Activated naive CD4-positive, alpha-beta T cell treated with anti-CD3 and anti-CD28 coated beads for 36 hours (primary cell): ENCODE measurements at regions not wholly inside any gene's neighbourhood (a gene's known extent, or its start where the extent isn't known, plus 50 kb on each side); places are given as distances from the start of the nearest gene placed in this dataset.

Experiments
- CTCF ChIA-PET: fragments of 350-600 bp; sonication (Branson Sonifier 250); formaldehyde crosslinking; loops from one replicate; lab custom pipeline; 2021; ENCODE audit warnings: antibody characterized with exemption; lab: Charles Lee
- DNase-seq: peaks from one replicate; pipeline ENCODE4 v3.0.0-alpha.2; 2020
- H3K27ac Mint-ChIP-seq: one replicate; pipeline ENCODE4 v1.8.0; 2021; ENCODE audit warnings: mild to moderate bottlenecking, mixed read lengths
- H3K27me3 Mint-ChIP-seq: one replicate; pipeline ENCODE4 v1.8.0; 2021; ENCODE audit warnings: low read depth, mixed read lengths
- H3K36me3 Mint-ChIP-seq: one replicate; pipeline ENCODE4 v1.8.0; 2021; ENCODE audit warnings: low read depth, mixed read lengths
- H3K4me1 Mint-ChIP-seq: one replicate; pipeline ENCODE4 v1.8.0; 2021; ENCODE audit warnings: low read depth, mixed read lengths
- H3K4me3 Mint-ChIP-seq: one replicate; pipeline ENCODE4 v1.8.0; 2021; ENCODE audit warnings: mild to moderate bottlenecking, moderate library complexity, mixed read lengths
- H3K9me3 Mint-ChIP-seq: one replicate; pipeline ENCODE4 v1.8.0; 2021; ENCODE audit warnings: mixed read lengths
- intact Hi-C: fragments of 100-400 bp; cut with micrococcal nuclease; formaldehyde crosslinking; loops from one replicate; pipeline ENCODE4 v1.15.1; 2023

DNA sequence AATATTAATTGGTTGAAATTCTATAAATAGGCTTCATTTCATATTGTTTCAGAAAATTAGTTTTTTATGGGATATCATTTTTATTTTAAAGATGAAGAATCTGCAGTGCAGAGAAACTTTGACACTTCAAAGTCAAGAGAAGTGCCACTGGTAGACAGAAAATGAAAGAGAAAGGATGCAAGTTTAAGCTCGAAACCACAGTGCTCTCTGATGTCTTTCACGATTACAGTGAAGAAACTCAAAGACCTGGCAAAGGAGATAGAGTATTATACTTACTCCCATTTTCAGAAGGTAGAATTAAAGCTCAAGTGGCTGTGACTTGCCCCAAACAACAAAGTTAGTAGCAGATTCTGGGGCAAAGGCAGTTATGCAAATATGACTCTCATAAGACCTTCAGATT lies 745.4 kb downstream of the TECRL start:
- Mint-ChIP-seq H3K9me3 (peaks cover 12% of the 10 kb centered on the region), H3K27ac (no peak overlapping the region), H3K4me3 (no peak overlapping the region), H3K36me3 (no peaks in the 10 kb centered on the region), H3K27me3 (no peaks in the 10 kb centered on the region), H3K4me1 (no peaks in the 10 kb centered on the region)
- DNase-seq = no peak
- CTCF ChIA-PET = no interaction called here
- intact Hi-C loops = no loop called here

DNA sequence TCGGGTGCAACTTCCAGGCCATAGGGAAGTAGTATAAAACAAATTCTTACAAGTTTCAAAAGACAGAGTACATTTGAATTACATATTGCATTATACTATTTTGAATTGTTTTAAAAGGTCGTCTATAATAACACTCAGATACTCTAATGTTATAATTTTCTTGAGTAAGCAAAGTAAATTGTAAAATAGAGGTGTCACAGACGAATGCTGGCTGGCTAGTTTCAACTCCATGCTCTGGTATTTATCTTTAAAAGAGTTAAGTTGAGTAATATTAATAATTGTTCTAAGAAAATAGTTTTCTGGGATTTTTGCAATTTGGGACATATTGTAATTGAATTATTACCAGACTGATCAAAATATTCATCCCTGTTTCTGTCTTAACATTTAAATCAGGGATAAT lies 764.9 kb downstream of the TECRL start:
- Mint-ChIP-seq H3K27ac (no peak overlapping the region), H3K27me3 (no peaks in the 10 kb centered on the region), H3K4me3 (no peak overlapping the region), H3K9me3 (peaks cover 3% of the 10 kb centered on the region), H3K36me3 (no peaks in the 10 kb centered on the region), H3K4me1 (no peaks in the 10 kb centered on the region)
- intact Hi-C loops = loop anchor here (5.0 kb wide), 1 partner anchor 1572 kb away; no protein-coding TSS in a partner anchor
- DNase-seq = no peak
- CTCF ChIA-PET = no interaction called here

DNA sequence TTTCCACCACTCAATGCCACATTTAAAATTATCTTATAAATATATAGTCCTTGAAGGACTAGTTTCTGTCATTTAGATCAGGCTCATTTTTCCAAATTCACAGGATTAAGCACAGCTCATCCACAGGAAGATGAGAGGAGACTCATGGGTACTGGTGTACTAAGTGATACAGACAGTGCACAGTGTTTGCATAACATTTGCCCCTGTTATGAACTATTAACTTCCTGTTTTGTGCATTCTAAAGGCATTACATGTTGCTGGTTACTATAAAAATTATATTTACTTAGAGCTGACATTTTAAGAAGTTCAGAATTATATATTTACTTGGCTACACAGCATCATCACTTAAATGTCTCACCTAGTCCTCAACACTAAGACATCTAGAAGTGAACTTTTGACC lies 772.0 kb downstream of the TECRL start:
- DNase-seq = no peak
- peaks cover 7% of the 10 kb centered on the region for H3K9me3 Mint-ChIP-seq
- no peaks in the 10 kb centered on the region for H3K4me1 Mint-ChIP-seq
- CTCF ChIA-PET = no interaction called here
- no peak overlapping the region for H3K4me3 Mint-ChIP-seq
- intact Hi-C loops = no loop called here
- no peaks in the 10 kb centered on the region for H3K36me3 Mint-ChIP-seq
- no peaks in the 10 kb centered on the region for H3K27me3 Mint-ChIP-seq
- H3K27ac Mint-ChIP-seq = no peak overlapping the region

DNA sequence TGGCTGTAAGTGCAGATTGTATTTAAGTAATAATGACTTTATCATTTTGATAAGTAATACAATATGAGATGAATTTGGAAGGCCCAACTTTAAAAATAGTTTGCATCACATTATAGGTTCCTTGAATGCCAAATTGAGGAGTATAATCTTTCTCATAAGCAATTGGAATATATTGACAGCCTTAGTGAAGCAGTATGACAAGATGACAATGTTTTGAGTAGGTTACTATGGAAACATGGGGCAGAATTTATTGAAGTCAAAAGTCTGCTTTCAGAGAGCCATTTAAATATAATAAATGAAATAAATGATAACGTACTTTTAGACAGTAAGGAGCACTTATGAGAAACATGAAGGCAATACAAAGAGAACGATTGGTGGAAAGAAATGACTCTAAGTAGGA lies 776.4 kb downstream of the TECRL start:
- Mint-ChIP-seq H3K4me3 (no peak overlapping the region), H3K27ac (no peak overlapping the region), H3K27me3 (no peaks in the 10 kb centered on the region), H3K9me3 (peaks cover 10% of the 10 kb centered on the region), H3K36me3 (no peaks in the 10 kb centered on the region), H3K4me1 (no peaks in the 10 kb centered on the region)
- DNase-seq = no peak
- intact Hi-C loops = no loop called here
- CTCF ChIA-PET = no interaction called here

DNA sequence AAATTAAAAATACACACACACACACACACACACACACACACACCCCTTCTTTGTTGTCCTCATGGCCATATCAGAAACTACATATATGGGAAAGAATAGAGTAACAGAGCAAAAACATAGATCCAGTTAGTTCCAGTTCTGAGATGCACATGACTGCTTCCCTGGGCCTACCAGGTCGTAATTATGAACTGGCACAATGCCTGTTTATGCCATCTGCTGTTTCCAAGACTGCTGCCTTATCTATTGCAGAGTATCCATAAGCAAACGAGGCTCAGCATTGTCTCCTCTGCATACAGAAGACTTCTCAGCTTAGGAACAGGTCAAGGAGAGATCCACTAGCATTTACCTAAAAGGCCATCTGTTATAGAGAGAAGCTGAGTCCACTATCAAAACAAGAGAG lies 789.0 kb downstream of the TECRL start:
- Mint-ChIP-seq H3K36me3 (no peaks in the 10 kb centered on the region), H3K9me3 (peaks cover 9% of the 10 kb centered on the region), H3K4me1 (no peaks in the 10 kb centered on the region), H3K4me3 (no peak overlapping the region), H3K27ac (no peak overlapping the region), H3K27me3 (no peaks in the 10 kb centered on the region)
- intact Hi-C loops = no loop called here
- DNase-seq = no peak
- CTCF ChIA-PET = no interaction called here

DNA sequence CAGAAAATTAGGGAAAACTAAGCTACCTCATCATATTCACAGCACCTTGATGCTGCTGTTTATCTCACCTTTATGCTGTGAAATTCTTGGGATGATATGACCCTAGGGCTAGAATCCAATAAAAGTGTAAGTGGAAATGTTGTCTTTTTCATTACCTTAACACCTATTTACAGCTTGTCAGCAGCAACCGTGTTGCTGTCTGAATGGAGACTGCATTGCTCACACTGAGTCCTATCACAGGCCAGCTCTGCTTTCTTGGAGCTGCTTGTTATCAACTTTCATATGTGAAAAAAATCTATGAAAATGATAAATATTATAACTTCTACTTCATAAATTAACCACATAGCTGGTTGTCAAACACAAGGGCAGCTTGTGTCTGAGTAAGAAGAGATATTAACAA lies 789.5 kb downstream of the TECRL start:
- Mint-ChIP-seq H3K4me3 (no peak overlapping the region), H3K27ac (no peak overlapping the region), H3K27me3 (no peaks in the 10 kb centered on the region), H3K9me3 (peaks cover 9% of the 10 kb centered on the region), H3K4me1 (no peaks in the 10 kb centered on the region), H3K36me3 (no peaks in the 10 kb centered on the region)
- intact Hi-C loops = no loop called here
- CTCF ChIA-PET = no interaction called here
- no peak for DNase-seq

DNA sequence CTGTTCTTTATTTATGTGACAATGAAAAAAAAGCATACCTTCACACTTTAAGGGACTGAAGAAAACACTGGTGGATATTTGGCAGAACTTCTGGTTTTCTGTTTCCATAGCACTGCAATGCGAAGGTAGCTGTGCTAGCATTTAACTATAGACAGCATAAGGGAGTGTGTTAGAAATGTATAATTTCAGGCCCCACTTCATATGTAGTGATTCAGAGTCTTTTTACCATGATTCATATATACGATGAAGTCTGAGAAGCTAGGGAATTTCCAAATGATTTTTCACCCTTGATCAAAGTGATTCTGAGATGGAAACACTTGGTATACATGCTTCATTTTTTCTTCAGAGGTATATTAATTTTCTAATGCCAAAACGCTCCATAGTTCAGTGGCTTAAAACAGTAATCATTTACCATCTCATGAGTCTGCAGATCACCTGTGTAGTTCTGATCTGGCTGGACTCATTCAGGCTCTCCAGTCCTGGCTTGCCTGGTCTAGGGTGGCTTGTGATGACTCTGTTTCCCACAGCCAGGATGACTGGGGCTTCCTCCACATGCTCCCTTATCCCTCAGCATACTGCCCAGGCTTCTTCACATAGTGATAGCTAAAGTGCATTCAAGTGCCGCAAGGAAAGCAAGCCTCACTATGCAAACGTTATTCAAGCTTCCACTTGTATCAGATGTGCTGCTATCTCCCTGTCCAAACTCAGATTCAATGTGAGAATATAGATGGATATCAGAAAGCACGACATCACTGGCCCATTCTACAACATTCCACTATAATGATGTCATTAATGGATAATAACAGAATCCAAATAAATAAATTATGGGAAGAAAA lies 790.1 kb downstream of the TECRL start:
- CTCF ChIA-PET = no interaction called here
- Mint-ChIP-seq H3K27ac (no peak overlapping the region), H3K36me3 (no peaks in the 10 kb centered on the region), H3K4me1 (no peaks in the 10 kb centered on the region), H3K9me3 (peaks cover 9% of the 10 kb centered on the region), H3K4me3 (no peak overlapping the region), H3K27me3 (no peaks in the 10 kb centered on the region)
- intact Hi-C loops = no loop called here
- DNase-seq = no peak

DNA sequence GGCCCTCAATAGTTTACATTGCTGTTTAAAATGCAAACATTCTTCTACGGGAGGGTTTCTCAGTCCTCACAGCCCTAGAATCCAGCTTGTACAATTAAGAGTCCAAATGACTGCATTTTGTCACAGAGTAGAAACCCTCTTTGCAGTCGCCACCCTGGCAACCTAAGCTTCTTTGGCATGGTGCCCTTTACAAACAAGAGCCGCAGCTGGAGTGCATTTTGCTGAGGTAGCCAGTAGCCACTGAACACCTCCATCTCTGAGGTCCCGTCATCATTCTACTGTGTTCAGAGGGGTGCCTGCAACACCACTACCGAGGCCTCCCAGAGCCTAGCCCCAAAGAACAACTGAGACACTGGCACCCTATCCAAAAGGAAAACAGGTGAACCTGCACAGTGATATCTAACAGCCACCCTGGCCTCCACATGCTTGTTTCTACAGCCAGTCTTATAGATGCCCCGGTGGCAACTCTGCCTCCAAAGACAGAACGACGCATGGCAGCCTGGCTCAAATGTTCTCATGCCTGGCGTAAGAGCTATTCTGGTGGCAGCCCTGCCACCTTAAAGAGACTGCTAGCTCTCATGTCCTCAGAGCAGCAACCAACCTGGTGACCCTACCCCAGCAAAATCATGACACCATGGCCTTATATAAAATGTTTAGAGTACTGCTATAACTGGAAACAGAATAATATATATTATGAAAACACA lies 801.9 kb downstream of the TECRL start:
- H3K9me3 Mint-ChIP-seq = peaks cover 3% of the 10 kb centered on the region
- CTCF ChIA-PET = no interaction called here
- no peak overlapping the region for H3K4me3 Mint-ChIP-seq
- no peaks in the 10 kb centered on the region for H3K36me3 Mint-ChIP-seq
- no peaks in the 10 kb centered on the region for H3K27me3 Mint-ChIP-seq
- H3K4me1 Mint-ChIP-seq = no peaks in the 10 kb centered on the region
- H3K27ac Mint-ChIP-seq = no peak overlapping the region
- DNase-seq = no peak
- intact Hi-C loops = no loop called here

DNA sequence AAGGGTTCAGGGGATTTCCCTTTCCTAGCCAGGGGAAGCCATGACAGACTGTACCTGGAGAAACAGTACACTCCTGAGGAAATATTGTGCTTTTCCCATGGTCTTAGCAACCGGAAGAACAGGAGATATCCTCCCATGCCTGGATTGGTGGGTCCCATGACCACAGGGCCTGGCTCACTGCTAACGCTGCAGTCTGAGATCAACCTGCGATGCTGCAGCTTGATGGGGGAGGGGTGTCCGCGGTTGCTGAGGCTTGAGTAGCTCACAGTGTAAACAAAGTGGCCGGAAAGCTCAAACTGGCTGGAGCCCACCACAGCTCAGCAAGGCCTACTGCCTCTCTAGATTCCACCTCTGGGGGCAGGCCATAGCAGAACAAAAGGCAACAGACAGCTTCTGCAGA lies 819.5 kb downstream of the TECRL start:
- H3K27me3 Mint-ChIP-seq = no peaks in the 10 kb centered on the region
- no peak overlapping the region for H3K27ac Mint-ChIP-seq
- intact Hi-C loops = no loop called here
- CTCF ChIA-PET = no interaction called here
- H3K4me3 Mint-ChIP-seq = no peak overlapping the region
- peaks cover 21% of the 10 kb centered on the region for H3K9me3 Mint-ChIP-seq
- H3K36me3 Mint-ChIP-seq = no peaks in the 10 kb centered on the region
- no peaks in the 10 kb centered on the region for H3K4me1 Mint-ChIP-seq
- no peak for DNase-seq

DNA sequence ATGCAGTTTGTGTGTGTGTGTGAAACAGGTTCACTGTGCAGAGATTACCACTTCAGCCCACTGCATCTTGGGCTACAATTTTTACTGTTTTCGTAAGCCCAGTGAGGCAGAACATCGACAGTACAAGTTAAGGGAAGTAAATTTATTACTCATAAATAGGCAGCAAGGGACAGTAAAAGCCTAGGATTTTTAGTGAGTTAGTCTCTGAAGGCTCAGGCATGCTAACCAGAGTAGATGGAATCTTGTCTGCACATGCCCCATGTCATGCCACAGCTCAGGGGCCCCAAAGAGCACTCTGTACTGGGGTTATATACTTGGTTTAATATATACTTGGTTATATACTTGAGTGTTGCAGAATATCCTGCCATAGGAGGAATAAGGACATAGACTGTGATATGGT lies 825.7 kb downstream of the TECRL start:
- intact Hi-C loops = no loop called here
- Mint-ChIP-seq H3K4me3 (no peak overlapping the region), H3K9me3 (no peaks in the 10 kb centered on the region), H3K4me1 (no peaks in the 10 kb centered on the region), H3K36me3 (no peaks in the 10 kb centered on the region), H3K27ac (no peak overlapping the region), H3K27me3 (no peaks in the 10 kb centered on the region)
- CTCF ChIA-PET = no interaction called here
- DNase-seq = no peak

DNA sequence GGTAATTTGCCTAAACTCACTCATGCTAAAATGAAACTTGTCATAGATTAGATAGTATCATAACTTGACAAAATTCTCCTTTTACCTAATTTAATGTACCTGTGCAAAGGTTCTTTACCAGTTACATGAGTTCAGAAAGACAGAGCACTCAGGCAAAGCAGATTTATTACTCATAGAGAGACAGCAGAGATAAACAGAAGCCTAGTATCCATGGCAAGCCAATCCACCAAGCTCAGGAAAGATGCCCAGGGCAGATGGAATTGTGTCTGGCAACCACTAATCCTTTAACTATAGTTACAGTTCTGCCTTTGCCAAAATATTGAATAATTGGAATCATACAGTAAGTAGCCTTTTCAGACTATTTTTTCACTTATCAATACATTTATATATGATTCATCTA lies 826.2 kb downstream of the TECRL start:
- Mint-ChIP-seq H3K4me1 (no peaks in the 10 kb centered on the region), H3K9me3 (no peaks in the 10 kb centered on the region), H3K27me3 (no peaks in the 10 kb centered on the region), H3K36me3 (no peaks in the 10 kb centered on the region), H3K27ac (no peak overlapping the region), H3K4me3 (no peak overlapping the region)
- CTCF ChIA-PET = no interaction called here
- no peak for DNase-seq
- intact Hi-C loops = no loop called here

DNA sequence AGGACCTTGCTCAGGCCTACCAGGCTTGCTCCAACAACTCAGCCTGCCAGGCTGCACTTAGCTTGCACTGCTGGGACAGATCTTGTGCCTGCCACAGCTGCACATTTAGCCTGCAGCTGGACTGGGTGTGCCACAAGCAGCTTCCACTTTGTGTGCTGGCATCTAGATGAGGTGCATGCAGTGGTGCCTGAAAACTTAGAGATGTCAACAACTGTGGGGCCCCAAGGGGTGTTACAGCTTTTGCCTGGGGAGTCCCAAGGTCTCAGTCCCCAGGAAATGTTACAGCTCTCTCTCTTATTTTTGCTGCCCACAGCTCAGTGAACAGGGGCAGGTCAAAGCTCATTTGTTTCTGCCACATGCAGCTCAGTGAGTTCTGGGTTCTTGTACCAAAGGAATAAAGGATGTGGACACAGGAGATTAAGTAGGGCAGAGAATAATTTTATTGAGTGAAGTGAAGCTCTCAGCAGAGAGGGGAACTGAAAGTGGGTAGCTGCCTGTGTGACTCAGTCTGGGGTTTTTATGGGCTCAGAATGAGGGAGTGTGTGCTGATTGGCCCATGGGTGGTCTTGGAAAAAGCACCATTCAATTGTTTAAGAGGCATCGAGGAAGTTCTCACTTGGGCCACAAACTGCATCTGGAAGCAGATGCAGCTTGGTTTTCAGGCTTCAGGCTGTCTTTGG lies 828.3 kb downstream of the TECRL start:
- DNase-seq = no peak
- CTCF ChIA-PET = no interaction called here
- Mint-ChIP-seq H3K4me1 (no peaks in the 10 kb centered on the region), H3K4me3 (no peak overlapping the region), H3K27ac (no peak overlapping the region), H3K27me3 (no peaks in the 10 kb centered on the region), H3K9me3 (peaks cover 4% of the 10 kb centered on the region), H3K36me3 (no peaks in the 10 kb centered on the region)
- intact Hi-C loops = no loop called here
